RPMI7951 (cell line): ENCODE measurements at regions not wholly inside any gene's neighbourhood (a gene's known extent, or its start where the extent isn't known, plus 50 kb on each side); places are given as distances from the start of the nearest gene placed in this dataset.

Experiments used
- DNase-seq: peaks from one replicate; pipeline ENCODE4 v3.0.0-alpha.2; 2012; ENCODE audit warnings: low read depth

DNA sequence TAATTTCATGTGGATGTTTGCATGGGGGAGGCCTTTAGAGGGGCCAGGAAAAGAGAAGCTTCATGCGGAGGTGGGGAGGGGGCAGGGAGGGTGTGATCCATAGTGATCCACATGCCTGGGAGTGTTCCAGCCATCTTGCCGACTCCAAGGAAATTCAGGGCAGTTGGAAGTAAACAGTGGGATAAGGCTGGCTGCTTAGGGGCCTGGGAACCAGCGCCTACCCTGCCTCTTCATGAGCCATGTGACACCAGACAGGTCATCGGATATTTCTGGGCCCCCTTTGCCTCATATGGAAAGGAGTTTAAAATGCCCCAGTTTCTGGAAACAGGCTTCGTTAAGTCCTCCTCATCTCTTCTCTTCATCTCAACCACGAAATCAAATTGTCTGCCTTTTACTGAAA lies 983.2 kb downstream of the BCL11B start:
- DNase-seq = no peak

DNA sequence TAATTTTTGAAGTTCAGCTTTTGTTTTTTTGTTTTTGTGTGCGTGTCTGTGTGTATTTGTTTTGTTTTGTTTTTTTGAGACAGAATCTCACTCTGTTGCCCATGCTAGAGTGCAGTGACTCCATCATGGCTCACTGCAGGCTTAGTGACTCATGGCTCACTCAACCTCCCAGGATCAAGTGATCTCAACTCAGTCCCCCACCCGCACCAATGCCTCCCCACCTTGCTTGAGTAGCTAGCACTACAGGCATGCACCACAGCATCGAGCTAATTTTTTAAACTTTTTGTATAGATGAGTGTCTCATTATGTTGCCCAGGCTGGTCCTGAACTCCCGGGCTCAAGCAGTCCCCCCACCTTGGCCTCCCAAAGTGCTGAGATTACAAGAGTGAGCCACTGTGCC lies 981.4 kb downstream of the BCL11B start:
- no peak for DNase-seq

DNA sequence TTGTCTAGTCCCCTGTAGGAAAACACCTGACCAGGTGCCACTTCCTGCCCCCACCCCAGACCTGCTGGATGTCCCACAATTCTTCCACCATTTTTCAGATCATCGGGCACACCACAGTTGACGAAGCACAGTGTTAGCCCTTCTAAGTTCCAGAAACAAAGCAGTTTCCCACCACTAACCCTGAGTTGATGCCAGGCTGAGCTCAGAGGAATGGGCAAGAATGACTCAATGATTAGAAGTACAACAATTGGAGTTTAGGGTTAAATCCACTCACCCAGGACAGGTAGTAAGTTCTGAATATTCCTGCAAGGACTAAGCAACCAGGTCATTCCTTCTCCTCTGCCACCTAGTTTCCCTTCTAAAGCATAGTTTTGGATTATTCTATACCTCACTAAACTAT lies 979.8 kb downstream of the BCL11B start:
- no peak for DNase-seq

- DNase-seq = no peak
These were observed 978.4 kb downstream of the BCL11B start for GRCh38 chr14:98293576-98293975.

DNA sequence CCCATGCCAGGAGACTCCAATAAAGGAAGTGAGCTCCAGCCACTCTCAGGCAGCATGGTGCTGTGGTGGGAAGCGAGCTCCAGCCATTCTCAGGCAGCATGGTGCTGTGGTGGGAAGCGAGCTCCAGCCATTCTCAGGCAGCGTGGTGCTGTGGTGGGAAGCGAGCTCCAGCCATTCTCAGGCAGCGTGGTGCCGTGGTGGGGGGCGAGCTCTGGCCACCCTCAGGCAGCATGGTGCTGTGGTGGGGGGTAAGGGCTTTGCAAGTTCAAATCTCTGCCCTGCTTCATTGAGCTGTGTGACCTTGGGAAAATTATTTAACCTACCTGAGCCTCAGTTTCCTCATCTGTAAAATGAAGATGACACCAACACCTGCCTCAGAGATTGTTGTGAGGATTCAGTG lies 975.1 kb downstream of the BCL11B start:
- DNase-seq = no peak

DNA sequence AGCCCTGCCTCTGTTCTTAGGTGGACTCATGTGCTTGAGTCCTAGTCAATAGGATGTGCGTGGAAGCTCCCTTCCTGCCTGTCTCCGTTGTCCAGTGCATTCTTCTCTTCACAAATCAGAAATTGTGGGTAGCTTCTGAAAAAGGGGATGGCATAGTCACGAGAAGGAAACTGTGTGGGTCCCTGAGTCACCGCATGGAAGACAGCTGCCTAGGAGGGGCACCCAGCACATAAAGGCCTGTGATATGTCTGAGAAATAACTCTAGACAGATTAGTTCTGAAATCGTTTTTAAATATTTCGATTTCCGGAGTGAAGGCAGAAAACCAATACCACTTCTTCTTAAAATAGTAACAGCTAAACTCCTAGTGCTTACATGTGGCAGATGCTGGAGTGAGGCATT lies 974.4 kb downstream of the BCL11B start:
- DNase-seq = no peak

DNA sequence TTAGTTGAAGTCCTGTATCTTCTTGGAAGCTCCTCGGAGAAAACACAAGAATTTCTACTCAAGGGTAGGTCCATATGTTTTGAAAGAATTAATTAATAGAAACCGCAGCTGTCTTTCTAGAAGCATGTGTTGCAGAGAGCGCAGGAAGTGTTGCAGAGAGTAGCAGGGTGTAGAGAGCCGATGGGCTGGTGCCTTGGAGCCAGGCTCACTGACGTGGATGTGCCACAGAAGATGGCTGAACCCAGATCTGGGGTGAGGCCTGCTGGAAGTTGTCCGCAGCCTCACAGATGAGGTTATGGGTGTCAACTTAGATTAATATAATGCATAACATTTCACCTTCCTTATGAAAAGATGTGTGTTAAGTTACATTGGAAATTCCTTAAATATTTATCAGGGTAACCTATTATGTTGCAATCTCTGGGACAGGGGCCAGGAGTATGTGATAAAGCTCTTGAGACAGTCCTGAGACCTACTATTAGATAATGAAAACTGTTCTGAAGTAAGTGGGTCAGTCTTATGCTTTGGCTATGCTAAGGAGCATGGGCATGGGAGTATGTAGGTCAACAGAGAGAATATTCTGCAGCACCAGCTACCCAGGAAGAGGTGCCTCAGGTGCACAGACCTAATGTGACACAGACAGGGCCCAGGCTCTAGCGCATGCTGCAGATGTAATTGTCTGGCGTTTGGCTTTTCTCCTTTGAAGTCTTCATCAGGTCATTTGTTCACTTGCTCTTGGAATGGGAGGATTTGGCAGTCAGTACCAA lies 973.3 kb downstream of the BCL11B start:
- no peak for DNase-seq

- DNase-seq = no peak
These were observed 970.3 kb downstream of the BCL11B start for GRCh38 chr14:98301681-98302080.

- no peak for DNase-seq
These were observed 967.4 kb downstream of the BCL11B start for GRCh38 chr14:98304574-98304973.

- no peak for DNase-seq
These were observed 962.4 kb downstream of the BCL11B start for GRCh38 chr14:98309591-98309990.

GRCh38 chr14:98312006-98312405 lies 960.0 kb downstream of the BCL11B start:
- DNase-seq = no peak

DNA sequence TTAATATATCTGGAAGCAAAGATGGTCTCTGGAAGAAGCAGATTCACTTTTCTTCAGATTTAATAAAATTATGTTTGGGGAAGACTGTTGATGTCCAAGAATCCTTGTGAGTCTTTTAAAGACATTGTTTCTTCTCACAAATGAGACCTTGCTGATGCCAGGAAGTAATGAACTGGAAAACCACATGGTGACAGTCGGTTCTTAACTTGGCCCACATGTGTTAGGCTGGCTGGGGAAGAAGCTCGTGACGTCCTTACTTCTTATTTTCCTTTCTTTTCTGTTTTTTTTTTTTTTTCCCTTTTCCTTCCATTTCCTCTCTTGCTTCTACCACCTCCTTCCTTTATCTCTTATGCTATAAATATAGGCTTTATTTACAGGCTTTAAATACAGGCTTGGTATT lies 950.2 kb downstream of the BCL11B start:
- DNase-seq = no peak

- no peak for DNase-seq
These were observed 948.2 kb downstream of the BCL11B start for GRCh38 chr14:98323836-98324235.

GRCh38 chr14:98325761-98326160 lies 946.2 kb downstream of the BCL11B start:
- DNase-seq = no peak

DNA sequence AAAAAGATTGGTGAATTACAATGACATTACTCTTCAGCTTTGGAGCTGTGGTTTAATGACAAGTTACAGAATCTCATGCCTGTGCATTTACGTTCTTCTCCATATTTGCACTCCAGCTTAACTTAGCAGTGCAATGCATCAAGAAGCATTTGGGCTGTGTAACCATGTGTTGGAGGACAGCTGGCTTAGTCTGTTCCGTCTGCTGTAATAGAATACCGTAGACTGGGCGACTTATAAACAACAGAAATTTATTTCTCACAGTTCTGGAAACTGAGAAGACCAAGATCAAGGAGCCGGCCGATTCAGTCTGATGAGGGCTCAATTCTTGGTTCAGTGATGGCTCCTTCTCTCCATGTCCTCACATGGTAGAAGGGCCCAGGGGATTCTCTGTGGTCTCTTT lies 943.5 kb downstream of the BCL11B start:
- DNase-seq = no peak

DNA sequence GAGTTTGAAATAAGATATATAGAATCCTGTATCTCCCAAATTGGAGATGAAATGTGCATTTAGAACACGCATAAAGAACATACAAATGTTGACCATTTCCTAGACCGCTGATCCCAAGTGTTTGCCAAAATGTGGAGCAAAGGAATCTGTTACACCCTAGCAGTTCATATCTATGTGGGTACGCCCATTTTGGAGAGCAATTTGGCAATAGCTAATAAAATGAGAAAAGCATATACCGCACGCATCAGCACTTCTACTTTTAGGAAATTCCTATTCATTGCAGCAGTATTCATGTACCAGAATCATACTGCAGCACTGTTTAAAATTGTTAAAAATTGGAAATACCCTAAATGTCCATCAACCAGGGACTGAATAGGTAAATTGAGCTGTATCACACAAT lies 937.8 kb downstream of the BCL11B start:
- DNase-seq = no peak

- DNase-seq = no peak
These were observed 930.8 kb downstream of the BCL11B start for GRCh38 chr14:98341211-98341610.

- peak; percentile 4 for DNase-seq
These were observed 926.8 kb downstream of the BCL11B start for GRCh38 chr14:98345161-98345560.

DNA sequence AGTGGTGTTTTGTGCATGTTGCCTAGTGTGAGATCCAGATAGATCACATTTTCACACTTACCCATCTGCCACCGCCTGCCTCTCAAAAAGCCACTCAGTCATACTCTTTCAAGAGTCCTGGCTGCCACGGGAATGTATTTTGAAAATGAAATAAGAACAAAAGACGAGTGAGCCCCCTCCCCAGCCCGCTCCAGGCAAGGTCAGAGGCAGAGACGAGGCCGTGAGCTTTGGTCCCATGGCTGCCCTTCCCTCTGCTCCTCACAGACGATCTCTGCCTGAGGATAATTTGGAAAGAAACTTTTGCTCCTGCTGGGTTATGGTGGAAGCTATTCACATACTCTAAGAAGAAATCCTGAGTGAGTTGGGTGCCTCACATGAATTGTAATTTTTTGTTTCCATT lies 924.3 kb downstream of the BCL11B start:
- DNase-seq = no peak

GRCh38 chr14:98348505-98348904 lies 923.5 kb downstream of the BCL11B start:
- no peak for DNase-seq

DNA sequence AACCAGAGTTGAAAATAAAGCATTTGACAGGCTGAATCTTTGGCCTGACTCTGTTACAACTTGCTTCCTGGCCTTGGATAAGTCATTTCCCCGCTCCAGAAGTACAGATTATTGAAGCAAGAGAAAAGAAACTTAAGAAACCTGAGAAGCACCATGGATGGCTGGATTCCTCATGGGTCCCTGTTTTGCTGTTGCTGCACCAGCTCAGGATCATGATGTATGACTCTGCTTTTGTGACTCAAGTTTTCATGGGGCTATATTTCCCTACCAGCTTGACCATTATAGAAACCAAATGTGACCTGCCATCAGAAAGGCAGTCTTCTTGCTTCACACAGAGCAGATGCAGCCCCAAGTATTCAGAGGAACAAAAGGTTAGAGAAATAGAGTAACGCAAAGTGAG lies 921.8 kb downstream of the BCL11B start:
- no peak for DNase-seq

- DNase-seq = no peak
These were observed 907.0 kb downstream of the BCL11B start for GRCh38 chr14:98364961-98365360.

DNA sequence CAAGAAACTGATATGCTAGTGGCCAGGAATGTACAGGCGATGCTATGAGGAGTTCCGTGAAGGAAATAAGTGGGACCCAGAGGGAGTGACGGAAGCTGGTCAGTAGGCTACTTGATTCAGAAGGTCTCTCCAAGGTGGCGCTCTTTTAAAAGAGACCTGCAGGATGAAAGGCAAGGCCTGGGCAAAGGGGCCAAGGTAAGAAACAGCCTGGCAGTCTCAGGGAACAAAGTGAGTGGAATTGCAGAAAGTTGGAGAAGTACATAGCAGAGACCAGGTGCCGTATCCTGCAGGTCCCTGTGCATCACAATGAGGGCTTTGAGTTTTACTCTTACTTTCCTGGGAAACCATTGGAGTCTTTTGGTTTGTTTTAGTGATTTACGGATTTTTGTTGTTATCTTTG lies 905.6 kb downstream of the BCL11B start:
- no peak for DNase-seq

- no peak for DNase-seq
These were observed 903.8 kb downstream of the BCL11B start for GRCh38 chr14:98368221-98368620.
